ENCODE measurements at regions not wholly inside any gene's neighbourhood (a gene's known extent, or its start where the extent isn't known, plus 50 kb on each side); places are given as distances from the start of the nearest gene placed in this dataset.

DNA sequence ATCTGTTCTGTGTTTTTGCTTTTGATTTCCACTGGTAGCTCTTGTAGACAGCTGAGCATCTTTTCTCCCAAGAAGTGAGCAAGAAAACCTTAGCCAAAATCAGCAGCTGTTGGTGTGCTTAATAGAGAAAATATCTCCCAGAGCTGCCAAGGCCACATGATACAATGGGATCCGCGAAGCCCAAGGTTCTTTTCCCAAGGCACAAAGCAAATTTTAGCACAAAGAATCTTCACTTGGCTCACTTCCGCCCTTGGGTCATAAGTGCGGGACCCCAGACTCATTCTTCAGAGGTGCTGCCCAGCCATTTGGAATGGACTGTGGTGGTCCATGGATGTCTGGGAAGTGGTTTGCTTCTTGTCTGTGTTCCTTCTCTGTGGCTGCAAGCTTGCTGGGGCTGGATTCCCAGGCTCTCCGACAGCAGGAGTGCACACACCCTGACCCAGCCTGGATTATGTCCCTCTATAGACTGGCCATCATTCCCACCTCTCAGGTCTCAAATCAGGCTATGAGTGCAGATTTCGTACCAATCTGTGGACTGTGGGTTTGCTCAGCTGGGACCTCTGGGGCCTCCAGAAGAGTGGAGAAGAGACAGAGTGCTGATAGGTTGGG lies 93.0 kb upstream of the TMEM72 start:
- TF ChIP-seq, protein P1, sequence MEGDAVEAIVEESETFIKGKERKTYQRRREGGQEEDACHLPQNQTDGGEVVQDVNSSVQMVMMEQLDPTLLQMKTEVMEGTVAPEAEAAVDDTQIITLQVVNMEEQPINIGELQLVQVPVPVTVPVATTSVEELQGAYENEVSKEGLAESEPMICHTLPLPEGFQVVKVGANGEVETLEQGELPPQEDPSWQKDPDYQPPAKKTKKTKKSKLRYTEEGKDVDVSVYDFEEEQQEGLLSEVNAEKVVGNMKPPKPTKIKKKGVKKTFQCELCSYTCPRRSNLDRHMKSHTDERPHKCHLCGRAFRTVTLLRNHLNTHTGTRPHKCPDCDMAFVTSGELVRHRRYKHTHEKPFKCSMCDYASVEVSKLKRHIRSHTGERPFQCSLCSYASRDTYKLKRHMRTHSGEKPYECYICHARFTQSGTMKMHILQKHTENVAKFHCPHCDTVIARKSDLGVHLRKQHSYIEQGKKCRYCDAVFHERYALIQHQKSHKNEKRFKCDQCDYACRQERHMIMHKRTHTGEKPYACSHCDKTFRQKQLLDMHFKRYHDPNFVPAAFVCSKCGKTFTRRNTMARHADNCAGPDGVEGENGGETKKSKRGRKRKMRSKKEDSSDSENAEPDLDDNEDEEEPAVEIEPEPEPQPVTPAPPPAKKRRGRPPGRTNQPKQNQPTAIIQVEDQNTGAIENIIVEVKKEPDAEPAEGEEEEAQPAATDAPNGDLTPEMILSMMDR (IDR thresholded peaks at IDR 0.05): no peak
- no peak for TF ChIP-seq POLR2A (IDR thresholded peaks at IDR 0.05)

All from esophagus squamous epithelium (tissue), 4 donors.